ENCODE measurements at regions not wholly inside any gene's neighbourhood (a gene's known extent, or its start where the extent isn't known, plus 50 kb on each side); places are given as distances from the start of the nearest gene placed in this dataset.
"Not testable (repeated sequence)": the region's sequence is repeated elsewhere in the genome, so short reads cannot be mapped to it uniquely, and the experiment has no call there.

DNA sequence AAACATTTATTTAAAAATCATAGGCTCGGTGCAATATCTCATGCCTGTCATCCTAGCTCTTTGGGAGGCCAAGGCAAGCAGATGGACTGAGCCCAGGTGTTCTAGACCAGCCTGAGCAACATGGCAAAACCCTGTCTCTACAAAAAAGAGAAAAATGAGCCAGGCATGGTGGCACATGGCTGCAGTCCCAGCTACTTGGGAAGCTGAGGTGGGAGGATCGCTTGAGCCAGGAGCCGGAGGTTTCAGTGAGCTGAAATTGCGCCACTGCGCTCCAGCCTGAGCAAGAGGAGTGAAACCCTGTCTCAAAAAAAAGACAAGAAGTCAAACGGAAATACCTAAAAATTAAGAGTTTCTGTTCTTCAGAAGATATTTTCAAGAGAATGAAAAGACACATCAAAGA, 122.3 kb downstream of the RSL24D1 start:
- intact Hi-C loops (cut with DNase I; ENCODE audit: low total_unique reads) = no loop called here
- 86 to 87% methylated on average over 6 of the region's 6 CpGs for WGBS, 2 donors

GRCh38 chr15:55063970-55064369, 132.8 kb downstream of the RSL24D1 start:
- H3K36me3 ChIP-seq (ENCODE audit: low read depth, missing control alignments); H3K4me3 ChIP-seq; H3K9me3 ChIP-seq; H3K4me1 ChIP-seq; H3K27me3 ChIP-seq; DNase-seq; intact Hi-C loops (cut with DNase I; ENCODE audit: low total_unique reads); H3K27ac ChIP-seq: not testable (repeated sequence)
- WGBS, 2 donors = 84 to 93% methylated on average over 20 of the region's 20 CpGs

More for the DNA sequence above, 122.3 kb downstream of the RSL24D1 start:
- H3K4me1 ChIP-seq = no peaks in the 10 kb centered on the region
- no peak overlapping the region for H3K4me3 ChIP-seq
- no peak overlapping the region for H3K27ac ChIP-seq
- DNase-seq = no peak
- no peaks in the 10 kb centered on the region for H3K36me3 ChIP-seq (ENCODE audit: low read depth, missing control alignments)
- H3K27me3 ChIP-seq = no peaks in the 10 kb centered on the region
- TF ChIP-seq, protein P1, sequence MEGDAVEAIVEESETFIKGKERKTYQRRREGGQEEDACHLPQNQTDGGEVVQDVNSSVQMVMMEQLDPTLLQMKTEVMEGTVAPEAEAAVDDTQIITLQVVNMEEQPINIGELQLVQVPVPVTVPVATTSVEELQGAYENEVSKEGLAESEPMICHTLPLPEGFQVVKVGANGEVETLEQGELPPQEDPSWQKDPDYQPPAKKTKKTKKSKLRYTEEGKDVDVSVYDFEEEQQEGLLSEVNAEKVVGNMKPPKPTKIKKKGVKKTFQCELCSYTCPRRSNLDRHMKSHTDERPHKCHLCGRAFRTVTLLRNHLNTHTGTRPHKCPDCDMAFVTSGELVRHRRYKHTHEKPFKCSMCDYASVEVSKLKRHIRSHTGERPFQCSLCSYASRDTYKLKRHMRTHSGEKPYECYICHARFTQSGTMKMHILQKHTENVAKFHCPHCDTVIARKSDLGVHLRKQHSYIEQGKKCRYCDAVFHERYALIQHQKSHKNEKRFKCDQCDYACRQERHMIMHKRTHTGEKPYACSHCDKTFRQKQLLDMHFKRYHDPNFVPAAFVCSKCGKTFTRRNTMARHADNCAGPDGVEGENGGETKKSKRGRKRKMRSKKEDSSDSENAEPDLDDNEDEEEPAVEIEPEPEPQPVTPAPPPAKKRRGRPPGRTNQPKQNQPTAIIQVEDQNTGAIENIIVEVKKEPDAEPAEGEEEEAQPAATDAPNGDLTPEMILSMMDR (IDR thresholded peaks at IDR 0.05) = no peak
- TF ChIP-seq POLR2A (IDR thresholded peaks at IDR 0.05) = no peak
- no peaks in the 10 kb centered on the region for H3K9me3 ChIP-seq

DNA sequence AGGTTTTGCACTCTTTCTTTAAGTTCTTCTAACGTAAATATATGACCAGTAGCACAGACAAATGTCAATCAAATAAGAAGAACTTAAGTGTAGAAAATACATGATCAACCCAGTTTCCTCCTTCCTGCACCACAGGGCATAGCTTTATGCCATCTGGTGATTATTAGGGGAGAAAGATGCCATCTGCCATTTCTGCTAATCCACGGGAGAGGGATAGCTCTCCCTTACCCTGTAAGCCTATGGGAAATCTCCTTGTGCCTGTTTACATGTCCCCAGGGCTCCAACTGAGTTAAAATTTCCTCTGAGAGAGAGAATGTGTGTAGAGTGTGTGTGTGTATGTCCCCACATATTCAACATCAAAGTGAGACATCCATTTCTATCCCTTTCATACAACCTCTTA, 135.9 kb downstream of the RSL24D1 start:
- no peak for TF ChIP-seq POLR2A (IDR thresholded peaks at IDR 0.05)
- TF ChIP-seq, protein P1 (IDR thresholded peaks at IDR 0.05) = no peak
- Histone ChIP-seq H3K36me3 (ENCODE audit: low read depth, missing control alignments) (no peaks in the 10 kb centered on the region), H3K4me3 (no peak overlapping the region), H3K9me3 (no peaks in the 10 kb centered on the region), H3K27me3 (no peaks in the 10 kb centered on the region), H3K27ac (no peak overlapping the region), H3K4me1 (no peaks in the 10 kb centered on the region)
- WGBS, 2 donors = 88 to 89% methylated on average over 2 of the region's 2 CpGs
- intact Hi-C loops (cut with DNase I; ENCODE audit: low total_unique reads) = no loop called here
- DNase-seq = no peak

- Histone ChIP-seq H3K27me3 (no peaks in the 10 kb centered on the region), H3K36me3 (ENCODE audit: low read depth, missing control alignments) (no peaks in the 10 kb centered on the region), H3K9me3 (no peaks in the 10 kb centered on the region), H3K27ac (no peak overlapping the region), H3K4me3 (no peak overlapping the region), H3K4me1 (no peaks in the 10 kb centered on the region)
- WGBS, 2 donors = 32 to 59% methylated on average over 3 of the region's 3 CpGs
- intact Hi-C loops (cut with DNase I; ENCODE audit: low total_unique reads) = no loop called here
- TF ChIP-seq, protein P1 (IDR thresholded peaks at IDR 0.05) = no peak
- TF ChIP-seq POLR2A (IDR thresholded peaks at IDR 0.05) = no peak
- DNase-seq = no peak
These were observed 140.2 kb downstream of the RSL24D1 start for GRCh38 chr15:55056500-55056899.

DNA sequence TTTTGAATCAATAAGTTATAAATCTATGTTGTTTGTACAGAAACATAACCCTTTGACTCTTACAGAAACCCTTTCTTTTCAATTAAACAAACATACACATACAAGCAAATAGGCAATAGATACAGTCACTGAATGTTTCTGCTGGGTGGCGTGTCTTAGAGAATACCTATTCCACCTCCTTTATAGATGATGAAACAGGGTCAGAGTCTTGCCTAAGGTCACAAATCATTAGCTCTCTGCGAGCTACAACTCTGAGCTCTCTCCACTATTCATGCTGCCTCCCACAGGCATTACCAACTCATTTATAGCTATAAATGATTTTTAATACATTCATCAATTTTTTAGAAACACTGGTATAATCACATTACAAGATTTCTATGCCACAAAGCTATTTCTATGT, 152.6 kb downstream of the RSL24D1 start:
- no peaks in the 10 kb centered on the region for H3K4me1 ChIP-seq
- intact Hi-C loops (cut with DNase I; ENCODE audit: low total_unique reads) = no loop called here
- 59 to 72% methylated on average over 2 of the region's 2 CpGs for WGBS, 2 donors

More for the DNA sequence above, 152.6 kb downstream of the RSL24D1 start:
- Histone ChIP-seq H3K27me3 (no peaks in the 10 kb centered on the region), H3K36me3 (ENCODE audit: low read depth, missing control alignments) (no peaks in the 10 kb centered on the region), H3K27ac (no peak overlapping the region), H3K9me3 (no peaks in the 10 kb centered on the region), H3K4me3 (no peak overlapping the region)
- TF ChIP-seq, protein P1 (IDR thresholded peaks at IDR 0.05) = no peak
- no peak for TF ChIP-seq POLR2A (IDR thresholded peaks at IDR 0.05)
- DNase-seq = no peak

All from testis (tissue), 2 donors.